HFF-Myc (cell line): ENCODE measurements at regions not wholly inside any gene's neighbourhood (a gene's known extent, or its start where the extent isn't known, plus 50 kb on each side); places are given as distances from the start of the nearest gene placed in this dataset.
A peak's percentile ranks its signal among the peaks of the same experiment; 100 is the strongest.
"Not testable (repeated sequence)": the region's sequence is repeated elsewhere in the genome, so short reads cannot be mapped to it uniquely, and the experiment has no call there.

Source experiments
- DNase-seq: peaks from one replicate; pipeline ENCODE4 v3.0.0-alpha.2; 2011; ENCODE audit warnings: low read depth; ENCODE audit errors: extremely low read depth
- H3K4me3 ChIP-seq: replicated peaks from 2 replicates; pipeline ENCODE4 v1.5.1; 2011; ENCODE audit warnings: low read depth, mild to moderate bottlenecking, control low read depth, low read length
- CTCF ChIP-seq: IDR thresholded peaks from 2 replicates; pipeline ENCODE4 v1.5.1; 2012; ENCODE audit warnings: mild to moderate bottlenecking, low read depth, low read length, control low read depth; ENCODE audit errors: missing control alignments

GRCh38 chr17:83170571-83171260 lies 91.3 kb downstream of the METRNL start:
- TF ChIP-seq CTCF: no peak

GRCh38 chr17:83171661-83172060 lies 92.3 kb downstream of the METRNL start:
- DNase-seq: no peak
- H3K4me3 ChIP-seq: no peak overlapping the region

More at GRCh38 chr17:83170571-83171260, 91.3 kb downstream of the METRNL start:
- no peak for DNase-seq
- H3K4me3 ChIP-seq: no peak overlapping the region

GRCh38 chr17:83172099-83172498 lies 92.7 kb downstream of the METRNL start:
- not testable (repeated sequence) for H3K4me3 ChIP-seq, DNase-seq

More at GRCh38 chr17:83171661-83172060, 92.3 kb downstream of the METRNL start:
- TF ChIP-seq CTCF: no peak

- not testable (repeated sequence) for H3K4me3 ChIP-seq, DNase-seq
Measured at GRCh38 chr17:83172646-83173045, 93.2 kb downstream of the METRNL start.

- not testable (repeated sequence) for DNase-seq, H3K4me3 ChIP-seq
Measured at GRCh38 chr17:83173180-83173913, 93.9 kb downstream of the METRNL start.

- H3K4me3 ChIP-seq: no peak overlapping the region
- TF ChIP-seq CTCF: no peak
- no peak for DNase-seq
Measured at GRCh38 chr17:83173914-83174361, 94.5 kb downstream of the METRNL start.

- TF ChIP-seq CTCF: no peak
- no peak overlapping the region for H3K4me3 ChIP-seq
- DNase-seq: peak; percentile 44
Measured at GRCh38 chr17:83174362-83175118, 95.1 kb downstream of the METRNL start.

- no peak overlapping the region for H3K4me3 ChIP-seq
- no peak for DNase-seq
- no peak for TF ChIP-seq CTCF
Measured at GRCh38 chr17:83175119-83175821, 95.9 kb downstream of the METRNL start.
